ENCODE measurements at regions not wholly inside any gene's neighbourhood (a gene's known extent, or its start where the extent isn't known, plus 50 kb on each side); places are given as distances from the start of the nearest gene placed in this dataset.

GRCh38 chr18:10271481-10271880 is 183.0 kb upstream of the APCDD1 start:
- TF ChIP-seq ZNF549 (tag by site-specific recombination; IDR thresholded peaks at IDR 0.05), result no peak
- no peak for TF ChIP-seq CTCF (tag by site-specific recombination; IDR thresholded peaks at IDR 0.05)
- no peak for TF ChIP-seq ZNF830 (tag by site-specific recombination; IDR thresholded peaks at IDR 0.05; ENCODE audit: low read depth)
- no peak for TF ChIP-seq ZNF140 (tag by site-specific recombination; IDR thresholded peaks at IDR 0.05)
